Brain pericyte (primary cell): ENCODE measurements at regions not wholly inside any gene's neighbourhood (a gene's known extent, or its start where the extent isn't known, plus 50 kb on each side); places are given as distances from the start of the nearest gene placed in this dataset.
"Not testable (repeated sequence)": the region's sequence is repeated elsewhere in the genome, so short reads cannot be mapped to it uniquely, and the experiment has no call there.

Source experiments
- DNase-seq: peaks from one replicate; pipeline ENCODE4 v3.0.0-alpha.2; 2012; ENCODE audit warnings: low read depth, low spot score

DNA sequence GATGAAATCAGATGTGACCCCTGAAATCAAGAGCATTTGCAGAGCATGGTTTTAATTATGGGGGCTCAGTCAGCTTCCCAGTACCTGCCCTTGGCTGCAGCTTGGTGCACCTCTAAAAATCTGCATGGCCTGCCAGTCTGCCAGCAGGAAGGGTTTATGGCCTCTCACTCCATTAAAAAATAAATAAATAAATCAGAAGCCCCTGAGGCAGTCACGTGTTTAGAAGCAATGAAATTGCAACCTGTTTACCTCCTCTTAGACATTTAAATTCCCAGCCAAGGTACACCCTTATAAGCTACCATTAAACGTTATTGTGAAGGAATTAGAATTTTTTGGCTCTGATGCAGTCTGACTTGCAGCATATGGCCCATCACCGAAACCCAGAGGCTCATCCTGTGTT, 114.0 kb upstream of the LDB2 start:
- no peak for DNase-seq

DNA sequence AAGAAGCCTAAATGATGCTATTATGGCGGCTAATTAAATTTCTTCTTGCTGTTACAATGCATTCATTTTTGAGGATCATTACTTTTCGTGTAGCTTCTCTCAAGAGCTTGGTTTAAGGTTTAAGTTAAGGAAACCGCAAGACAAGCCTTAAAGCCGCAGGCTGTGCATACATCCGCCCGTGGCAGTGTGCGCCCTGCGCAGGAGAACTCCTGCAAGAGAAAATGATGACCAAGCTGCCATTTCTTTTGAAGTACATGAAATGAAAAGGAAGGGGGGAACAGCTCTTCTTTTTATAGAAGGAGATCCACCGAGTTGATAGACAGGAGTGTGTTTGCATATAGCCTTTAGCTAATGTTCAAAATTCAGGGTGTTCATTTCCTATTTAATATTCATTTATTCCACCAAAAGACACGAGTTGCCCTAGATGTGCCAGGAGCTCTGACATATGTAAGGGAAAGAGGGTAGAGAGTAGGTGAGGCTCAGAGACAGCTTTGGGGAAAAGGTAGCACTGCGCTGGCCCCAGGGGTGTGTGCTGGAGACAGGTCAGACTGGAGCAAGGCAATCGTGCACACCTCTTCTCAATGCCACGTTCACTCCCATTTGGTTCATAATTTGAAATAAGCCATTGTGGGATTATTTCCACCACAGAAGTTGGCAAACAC, 112.1 kb upstream of the LDB2 start:
- DNase-seq: no peak

DNA sequence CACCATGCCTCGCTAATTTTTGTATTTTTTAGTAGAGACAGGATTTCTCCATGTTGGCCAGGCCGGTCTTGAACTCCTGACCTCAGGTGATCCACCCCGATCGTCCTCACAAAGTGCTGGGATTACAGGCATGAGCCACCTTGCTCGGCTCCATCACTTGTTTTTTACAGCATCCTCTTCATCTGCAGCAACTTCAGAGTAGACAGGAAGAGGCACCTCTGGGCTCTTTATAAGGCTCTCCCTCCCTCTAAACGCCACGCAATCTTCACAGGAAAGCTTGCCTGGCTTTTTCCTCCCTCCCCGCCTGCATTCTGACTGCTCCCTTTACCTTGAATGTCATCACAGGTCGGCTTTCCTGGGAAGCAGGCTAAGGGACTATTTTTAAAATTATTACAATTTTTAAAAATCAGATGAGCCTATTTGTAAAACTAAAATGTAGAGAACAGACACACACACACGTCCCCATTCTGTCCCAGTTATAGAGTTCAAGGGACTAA, 111.5 kb upstream of the LDB2 start:
- DNase-seq: no peak

DNA sequence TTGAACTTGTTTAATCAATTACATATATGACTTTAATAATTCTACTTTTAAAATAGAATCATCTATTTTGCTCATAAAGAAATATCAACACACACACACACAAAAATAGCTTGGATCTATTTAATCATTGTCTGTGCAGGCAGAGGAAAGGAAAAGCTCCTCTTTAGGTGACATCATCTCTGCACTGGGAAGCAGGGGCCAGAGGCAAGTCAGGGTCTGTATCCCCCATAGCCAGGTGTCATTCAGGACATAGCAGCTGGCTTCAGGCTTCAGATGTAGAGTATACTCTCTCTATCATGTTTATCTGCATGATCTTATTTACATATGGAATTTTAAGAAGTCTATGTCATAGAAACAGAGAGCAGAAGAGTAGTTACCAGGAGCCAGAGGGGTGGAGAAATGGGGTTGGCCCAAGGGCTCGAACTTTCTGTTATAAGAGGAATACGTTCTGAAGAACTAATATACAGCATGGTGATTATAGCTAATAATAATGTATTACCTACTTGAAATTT, 110.4 kb upstream of the LDB2 start:
- no peak for DNase-seq

DNA sequence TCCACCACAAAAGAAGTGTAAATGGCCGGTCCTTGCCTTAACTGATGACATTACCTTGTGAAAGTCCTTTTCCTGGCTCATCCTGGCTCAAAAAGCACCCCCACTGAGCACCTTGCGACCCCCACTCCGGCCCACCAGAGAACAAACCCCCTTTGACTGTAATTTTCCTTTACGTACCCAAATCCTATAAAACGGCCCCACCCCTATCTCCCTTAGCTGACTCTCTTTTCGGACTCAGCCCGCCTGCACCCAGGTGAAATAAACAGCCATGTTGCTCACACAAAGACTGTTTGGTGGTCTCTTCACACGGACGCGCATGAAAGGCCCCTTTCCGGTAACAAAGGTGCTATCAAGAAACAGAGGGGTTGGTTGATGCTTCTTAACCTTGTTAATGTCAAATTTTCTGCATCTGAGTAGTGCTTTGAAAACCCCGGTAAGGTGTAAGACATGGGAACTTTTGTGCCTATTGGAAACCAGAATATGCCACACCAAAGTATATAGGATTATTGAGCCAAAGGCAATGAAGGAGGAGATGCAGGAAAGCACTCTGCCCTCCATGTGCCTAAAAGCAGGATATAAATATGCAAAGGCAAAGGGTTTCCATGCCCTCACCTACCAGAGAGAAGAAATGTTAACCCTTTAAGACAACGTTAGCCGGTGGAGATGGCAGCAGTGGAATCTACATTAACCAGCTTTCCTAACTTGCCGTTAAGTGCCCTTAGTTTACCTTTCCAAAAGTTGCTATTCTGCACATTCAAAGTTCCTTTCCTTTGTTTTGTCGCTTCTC, 105.4 kb upstream of the LDB2 start:
- not testable (repeated sequence) for DNase-seq

- DNase-seq: no peak
Measured at GRCh38 chr4:16995451-16995850, 97.0 kb upstream of the LDB2 start.

DNA sequence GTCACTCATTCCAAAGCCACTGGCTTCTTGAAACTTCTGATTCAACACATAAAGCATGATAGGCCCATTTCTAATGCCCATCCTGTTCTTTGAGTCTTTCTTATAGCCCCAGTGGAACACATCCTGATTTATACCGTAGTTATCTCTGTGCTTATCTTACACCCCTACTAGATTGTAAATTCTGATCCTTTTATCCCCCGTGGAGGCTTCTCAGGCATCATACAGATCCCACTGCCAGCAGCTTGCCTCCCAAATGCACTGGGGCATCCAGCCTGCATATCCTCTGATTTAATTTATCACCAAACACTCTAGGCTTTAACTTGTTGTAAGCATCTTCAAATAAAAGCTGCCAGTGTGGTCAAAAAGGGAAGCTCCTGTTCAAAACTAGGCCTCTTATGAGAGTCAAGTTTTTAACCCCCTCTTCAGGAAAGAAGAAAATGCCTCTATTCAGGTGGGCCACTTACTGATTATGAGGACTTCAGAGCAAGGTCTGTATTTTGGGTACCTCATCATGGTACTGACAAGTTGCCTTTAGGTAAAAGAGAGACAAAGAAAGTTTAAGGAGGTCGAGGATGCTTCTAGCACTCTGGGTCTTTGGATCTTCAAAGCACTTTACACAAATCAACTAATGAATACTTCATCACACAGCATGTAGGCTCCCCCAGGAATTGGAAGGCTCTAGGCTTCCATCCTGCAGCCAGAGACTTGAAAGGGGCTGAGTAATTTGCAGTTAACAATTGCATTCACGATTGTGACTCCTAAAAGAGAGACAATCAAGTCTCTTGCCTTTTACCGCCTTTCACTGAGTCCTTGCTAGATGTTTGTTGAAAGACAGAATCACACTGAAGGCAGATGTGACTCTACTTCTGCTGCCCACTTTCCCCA, 95.8 kb upstream of the LDB2 start:
- no peak for DNase-seq

GRCh38 chr4:16992566-16993225, 94.3 kb upstream of the LDB2 start:
- DNase-seq: no peak

DNA sequence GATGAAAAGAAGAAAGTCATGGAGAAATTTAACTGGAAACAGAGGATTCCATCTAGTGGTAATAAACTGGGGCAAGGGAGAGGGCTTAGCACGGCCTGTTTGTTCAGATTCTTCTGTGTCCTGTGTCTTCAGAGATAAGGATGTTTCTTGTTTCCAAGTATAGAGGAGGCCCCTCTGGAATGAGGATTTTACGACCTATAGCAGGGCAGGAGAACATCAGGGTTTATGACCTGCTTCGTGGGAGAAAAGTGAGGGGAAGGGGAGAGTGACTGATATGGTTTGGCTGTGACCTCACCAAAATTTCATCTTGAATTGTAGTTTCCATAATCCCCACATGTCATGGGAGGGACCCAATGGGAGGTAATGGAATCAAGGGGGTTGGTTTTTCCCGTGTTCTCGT, 93.0 kb upstream of the LDB2 start:
- no peak for DNase-seq

- DNase-seq: no peak
Measured at GRCh38 chr4:16989371-16989770, 90.9 kb upstream of the LDB2 start.

DNA sequence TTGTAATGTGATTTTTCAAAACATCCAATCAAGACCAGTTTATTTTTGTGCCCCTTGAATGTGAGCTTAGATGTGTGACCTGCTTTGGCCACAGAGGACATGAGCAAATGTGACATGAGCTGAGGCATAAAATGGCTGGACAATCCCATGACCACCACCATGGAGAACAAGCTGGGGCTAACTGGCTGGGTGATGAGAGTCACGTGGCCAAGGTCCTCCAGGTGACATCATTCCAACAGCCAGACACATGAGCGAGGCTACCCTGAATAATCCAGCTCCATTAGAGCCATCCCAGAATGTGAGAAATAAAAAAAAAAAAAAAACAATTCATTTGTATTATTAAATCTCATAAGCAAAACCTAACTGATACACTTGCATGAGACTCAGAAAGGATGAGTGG, 90.4 kb upstream of the LDB2 start:
- DNase-seq: no peak

GRCh38 chr4:16977081-16977480, 78.6 kb upstream of the LDB2 start:
- DNase-seq: no peak

GRCh38 chr4:16969696-16970135, 71.3 kb upstream of the LDB2 start:
- DNase-seq: no peak

- DNase-seq: no peak
Measured at GRCh38 chr4:16967722-16968121, 69.3 kb upstream of the LDB2 start.

DNA sequence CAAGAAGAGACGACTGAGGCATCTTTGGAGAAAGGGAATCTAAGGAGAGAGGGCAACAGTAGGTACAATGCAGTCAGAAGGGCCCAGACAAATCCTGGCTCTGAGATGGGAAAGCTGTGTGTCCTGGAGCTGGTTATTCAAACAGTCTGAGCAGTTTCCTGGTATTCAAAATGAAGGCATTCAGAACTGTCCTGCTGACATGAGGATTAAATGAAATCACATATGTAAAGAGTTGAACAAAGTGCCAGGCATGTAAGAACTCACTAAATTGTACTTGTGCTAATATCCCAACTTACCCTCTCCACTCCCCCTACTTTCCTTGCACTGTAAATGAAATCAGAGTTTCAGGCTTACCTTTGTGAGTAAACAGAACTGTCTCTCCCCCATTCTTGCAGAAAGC, 60.9 kb upstream of the LDB2 start:
- DNase-seq: no peak

GRCh38 chr4:16952896-16953630, 54.6 kb upstream of the LDB2 start:
- no peak for DNase-seq

DNA sequence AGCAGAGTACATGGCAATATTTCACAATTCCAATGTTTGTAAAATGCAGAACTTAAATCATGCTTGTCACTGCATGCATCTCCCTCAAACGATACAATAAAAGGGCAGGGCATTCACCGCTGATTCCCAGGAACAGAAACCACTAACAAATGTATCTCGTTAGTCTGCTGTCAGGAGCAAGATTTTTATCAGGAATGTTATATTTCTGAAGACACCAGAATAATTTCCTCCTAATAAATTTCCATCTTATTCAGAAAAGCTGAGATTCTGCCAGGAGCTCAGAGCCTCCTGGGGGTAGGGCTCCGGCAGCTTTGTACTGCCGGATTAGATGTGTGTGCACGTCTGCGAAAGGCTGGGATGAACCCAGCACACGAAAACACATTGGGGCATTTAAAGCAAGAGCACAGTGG, 54.0 kb upstream of the LDB2 start:
- no peak for DNase-seq
